ENCODE measurements at regions not wholly inside any gene's neighbourhood (a gene's known extent, or its start where the extent isn't known, plus 50 kb on each side); places are given as distances from the start of the nearest gene placed in this dataset.

- no peak for TF ChIP-seq CTCF (conservative IDR thresholded peaks at IDR 0.05)
- TF ChIP-seq ZFX (IDR thresholded peaks at IDR 0.05): no peak
Observed at GRCh38 chr4:24196785-24197184, 306.9 kb upstream of the PPARGC1A start.
